Cardiac muscle cell (in vitro differentiated cells and primary cell): ENCODE measurements at regions not wholly inside any gene's neighbourhood (a gene's known extent, or its start where the extent isn't known, plus 50 kb on each side); places are given as distances from the start of the nearest gene placed in this dataset.

Experiments
- DNase-seq, 2 donors: peaks; one replicate each; pipeline versions ENCODE4 v3.0.0 to v3.0.0-alpha.2; 2010 to 2017; ENCODE audit warnings: low read depth in 1 of 2, low spot score in 1 of 2
- H3K27ac ChIP-seq: fragments of 200-600 bp; sonication (generic); 2 replicates; pipeline ENCODE4 v1.5.1; 2016
- H3K27me3 ChIP-seq: fragments of 200-600 bp; sonication (generic); 2 replicates; pipeline ENCODE4 v1.6.0; 2016; ENCODE audit warnings: control low read depth
- H3K36me3 ChIP-seq: fragments of 200-600 bp; sonication (generic); 2 replicates; pipeline ENCODE4 v1.5.1; 2016; ENCODE audit warnings: control low read depth
- H3K4me1 ChIP-seq: fragments of 200-600 bp; sonication (generic); 2 replicates; pipeline ENCODE4 v1.8.1; 2017; ENCODE audit warnings: low read depth, mild to moderate bottlenecking, mixed run types
- H3K4me3 ChIP-seq: fragments of 200-600 bp; sonication (generic); 2 replicates; pipeline ENCODE4 v1.5.1; 2016; ENCODE audit warnings: mild to moderate bottlenecking
- H3K9me3 ChIP-seq: fragments of 200-600 bp; sonication (generic); 2 replicates; pipeline ENCODE4 v1.5.1; 2017; ENCODE audit warnings: low read depth, mild to moderate bottlenecking, control low read depth
- CTCF ChIP-seq: IDR thresholded peaks from 2 replicates; pipeline ENCODE4 v1.5.1; 2012; ENCODE audit warnings: low read depth, mild to moderate bottlenecking, low read length

- Histone ChIP-seq H3K9me3 (no peaks in the 10 kb centered on the region), H3K27me3 (peaks cover 8% of the 10 kb centered on the region), H3K4me3 (no peak overlapping the region), H3K36me3 (no peaks in the 10 kb centered on the region), H3K4me1 (peaks cover 11% of the 10 kb centered on the region), H3K27ac (no peak overlapping the region)
- DNase-seq, result no peak
- no peak for TF ChIP-seq CTCF
These were observed 135.6 kb upstream of the PRMT8 start for GRCh38 chr12:3355378-3355900.

GRCh38 chr12:3357950-3358525, 133.0 kb upstream of the PRMT8 start:
- Histone ChIP-seq H3K27ac (no peak overlapping the region), H3K36me3 (no peaks in the 10 kb centered on the region), H3K4me1 (peaks cover 11% of the 10 kb centered on the region), H3K9me3 (no peaks in the 10 kb centered on the region), H3K27me3 (peaks cover 4% of the 10 kb centered on the region), H3K4me3 (no peak overlapping the region)
- no peak for TF ChIP-seq CTCF
- DNase-seq, result no peak

- no peaks in the 10 kb centered on the region for H3K36me3 ChIP-seq
- H3K27me3 ChIP-seq, result peaks cover 18% of the 10 kb centered on the region
- TF ChIP-seq CTCF, result no peak
- no peak overlapping the region for H3K4me3 ChIP-seq
- DNase-seq, result no peak
- no peak overlapping the region for H3K27ac ChIP-seq
- peaks cover 11% of the 10 kb centered on the region for H3K4me1 ChIP-seq
- H3K9me3 ChIP-seq, result no peaks in the 10 kb centered on the region
These were observed 131.5 kb upstream of the PRMT8 start for GRCh38 chr12:3359478-3359877.

DNA sequence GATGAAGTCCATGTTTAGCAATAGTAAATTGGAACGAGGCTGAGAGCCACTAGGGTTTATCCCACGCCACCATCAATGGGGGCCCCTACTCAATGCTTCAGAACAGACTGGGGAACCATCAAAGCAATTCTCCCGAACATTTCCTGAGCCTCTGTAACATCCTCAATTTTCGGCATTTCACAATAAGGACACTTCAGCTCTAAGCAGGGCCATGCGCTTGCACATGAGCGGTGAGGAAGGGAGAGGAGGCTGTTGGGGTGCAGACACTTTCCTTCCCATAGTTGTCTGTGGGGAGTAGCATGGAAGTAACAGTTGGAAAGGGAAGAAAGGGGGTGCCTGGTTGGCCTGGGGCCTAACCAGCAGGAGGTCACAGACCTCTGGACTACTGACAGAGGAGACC, 129.9 kb upstream of the PRMT8 start:
- peaks cover 35% of the 10 kb centered on the region for H3K27me3 ChIP-seq
- H3K36me3 ChIP-seq, result no peaks in the 10 kb centered on the region
- no peak for DNase-seq
- TF ChIP-seq CTCF, result no peak
- peaks cover 16% of the 10 kb centered on the region for H3K4me1 ChIP-seq
- no peak overlapping the region for H3K27ac ChIP-seq
- H3K9me3 ChIP-seq, result no peaks in the 10 kb centered on the region
- no peak overlapping the region for H3K4me3 ChIP-seq

DNA sequence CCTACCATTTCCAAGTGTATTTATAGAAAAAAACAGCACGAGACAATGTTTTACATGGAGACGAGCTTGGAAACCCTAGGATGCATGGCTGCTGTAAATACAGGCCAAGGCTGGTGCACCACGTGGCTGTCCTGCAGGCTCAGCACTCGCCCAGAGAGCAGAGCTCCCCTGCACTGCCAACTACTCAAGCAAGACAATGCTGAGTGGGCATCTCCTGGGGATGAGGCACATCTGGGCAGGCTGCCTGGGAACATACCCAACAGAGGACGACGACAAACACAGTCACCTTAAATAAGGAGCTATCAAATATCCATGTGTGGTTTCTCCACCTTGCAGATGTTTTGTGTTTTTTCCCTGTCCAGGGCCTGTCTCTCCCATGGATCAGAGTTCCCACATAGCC, 128.3 kb upstream of the PRMT8 start:
- peaks cover 16% of the 10 kb centered on the region for H3K4me1 ChIP-seq
- H3K36me3 ChIP-seq, result no peaks in the 10 kb centered on the region
- no peak overlapping the region for H3K4me3 ChIP-seq
- no peak for TF ChIP-seq CTCF
- H3K27me3 ChIP-seq, result peaks cover 51% of the 10 kb centered on the region
- no peak for DNase-seq
- no peak overlapping the region for H3K27ac ChIP-seq
- H3K9me3 ChIP-seq, result no peaks in the 10 kb centered on the region
